ENCODE measurements at regions not wholly inside any gene's neighbourhood (a gene's known extent, or its start where the extent isn't known, plus 50 kb on each side); places are given as distances from the start of the nearest gene placed in this dataset.

DNA sequence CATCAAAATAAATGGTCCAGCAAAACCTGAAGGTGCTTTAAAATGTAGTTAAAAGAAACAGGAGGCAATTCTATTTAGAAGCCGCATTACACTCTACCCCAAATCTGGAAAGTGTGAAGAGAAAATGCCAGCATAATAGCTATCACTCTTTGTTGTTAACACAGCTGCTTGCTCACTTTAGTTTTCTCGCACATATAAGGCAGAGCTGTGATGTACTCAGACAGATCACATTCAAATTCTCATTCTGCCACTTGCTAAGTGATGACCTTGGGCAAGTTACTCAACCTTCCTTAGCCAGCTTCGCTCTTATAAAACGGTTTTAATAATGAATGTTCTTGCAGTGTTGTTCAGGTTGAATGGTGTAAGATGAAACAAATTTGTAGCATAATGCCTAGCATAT is 56.0 kb upstream of the MGAT4C start:
- TF ChIP-seq ZNF214 (tag by site-specific recombination; IDR thresholded peaks at IDR 0.05; ENCODE audit: borderline replicate concordance): no peak
- TF ChIP-seq ZNF248 (tag by site-specific recombination; IDR thresholded peaks at IDR 0.05): no peak
- TF ChIP-seq ZNF146 (tag by site-specific recombination; IDR thresholded peaks at IDR 0.05): no peak
- TF ChIP-seq SP2 (tag by site-specific recombination; IDR thresholded peaks at IDR 0.05): no peak
- TF ChIP-seq ZBTB8A (tag by site-specific recombination; IDR thresholded peaks at IDR 0.05): no peak
- TF ChIP-seq ZNF335 (tag by site-specific recombination; conservative IDR thresholded peaks at IDR 0.05): no peak
- TF ChIP-seq ZNF302 (tag by site-specific recombination; IDR thresholded peaks at IDR 0.05; ENCODE audit: low read depth): no peak
- TF ChIP-seq, protein P1, sequence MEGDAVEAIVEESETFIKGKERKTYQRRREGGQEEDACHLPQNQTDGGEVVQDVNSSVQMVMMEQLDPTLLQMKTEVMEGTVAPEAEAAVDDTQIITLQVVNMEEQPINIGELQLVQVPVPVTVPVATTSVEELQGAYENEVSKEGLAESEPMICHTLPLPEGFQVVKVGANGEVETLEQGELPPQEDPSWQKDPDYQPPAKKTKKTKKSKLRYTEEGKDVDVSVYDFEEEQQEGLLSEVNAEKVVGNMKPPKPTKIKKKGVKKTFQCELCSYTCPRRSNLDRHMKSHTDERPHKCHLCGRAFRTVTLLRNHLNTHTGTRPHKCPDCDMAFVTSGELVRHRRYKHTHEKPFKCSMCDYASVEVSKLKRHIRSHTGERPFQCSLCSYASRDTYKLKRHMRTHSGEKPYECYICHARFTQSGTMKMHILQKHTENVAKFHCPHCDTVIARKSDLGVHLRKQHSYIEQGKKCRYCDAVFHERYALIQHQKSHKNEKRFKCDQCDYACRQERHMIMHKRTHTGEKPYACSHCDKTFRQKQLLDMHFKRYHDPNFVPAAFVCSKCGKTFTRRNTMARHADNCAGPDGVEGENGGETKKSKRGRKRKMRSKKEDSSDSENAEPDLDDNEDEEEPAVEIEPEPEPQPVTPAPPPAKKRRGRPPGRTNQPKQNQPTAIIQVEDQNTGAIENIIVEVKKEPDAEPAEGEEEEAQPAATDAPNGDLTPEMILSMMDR (tag by site-specific recombination; IDR thresholded peaks at IDR 0.05): no peak
- no peak for TF ChIP-seq ZNF132 (tag by site-specific recombination; IDR thresholded peaks at IDR 0.05; ENCODE audit: borderline replicate concordance)
